ENCODE measurements at regions not wholly inside any gene's neighbourhood (a gene's known extent, or its start where the extent isn't known, plus 50 kb on each side); places are given as distances from the start of the nearest gene placed in this dataset.
A peak's percentile ranks its signal among the peaks of the same experiment; 100 is the strongest.

- Mint-ChIP-seq H3K27ac (no peak overlapping the region), H3K27me3 (no peaks in the 10 kb centered on the region), H3K4me3 (no peak overlapping the region), H3K9me3 (peaks cover 0 to 6% of the 10 kb centered on the region in 2 donors), H3K4me1 (no peaks in the 10 kb centered on the region)
- no peak for ATAC-seq
- no peak for DNase-seq
These were observed 227.8 kb upstream of the P2RY1 start for GRCh38 chr3:152607179-152607578.

GRCh38 chr3:152608696-152609594 lies 226.0 kb upstream of the P2RY1 start:
- no peaks in the 10 kb centered on the region for H3K27me3 Mint-ChIP-seq
- no peak overlapping the region for H3K4me3 Mint-ChIP-seq
- H3K4me1 Mint-ChIP-seq: no peaks in the 10 kb centered on the region
- DNase-seq (no peak), ATAC-seq (no peak)
- H3K9me3 Mint-ChIP-seq: no peaks in the 10 kb centered on the region
- no peak overlapping the region for H3K27ac Mint-ChIP-seq

- DNase-seq: no peak
- no peak overlapping the region for H3K4me3 Mint-ChIP-seq
- H3K27ac Mint-ChIP-seq: no peak overlapping the region
- no peak for ATAC-seq
- H3K27me3 Mint-ChIP-seq: no peaks in the 10 kb centered on the region
- no peaks in the 10 kb centered on the region for H3K9me3 Mint-ChIP-seq
- no peaks in the 10 kb centered on the region for H3K4me1 Mint-ChIP-seq
These were observed 225.0 kb upstream of the P2RY1 start for GRCh38 chr3:152609891-152610290.

GRCh38 chr3:152610622-152611021 lies 224.3 kb upstream of the P2RY1 start:
- no peak overlapping the region for H3K27ac Mint-ChIP-seq
- H3K4me3 Mint-ChIP-seq: no peak overlapping the region
- DNase-seq (no peak), ATAC-seq (no peak)
- H3K9me3 Mint-ChIP-seq: no peaks in the 10 kb centered on the region
- H3K27me3 Mint-ChIP-seq: no peaks in the 10 kb centered on the region
- H3K4me1 Mint-ChIP-seq: no peaks in the 10 kb centered on the region

- ATAC-seq (no peak), DNase-seq (no peak)
- Mint-ChIP-seq H3K4me3 (no peak overlapping the region), H3K27ac (peak overlapping the region in 1 of 2 donors; percentile 19), H3K9me3 (no peaks in the 10 kb centered on the region), H3K27me3 (no peaks in the 10 kb centered on the region), H3K4me1 (no peaks in the 10 kb centered on the region)
These were observed 223.0 kb upstream of the P2RY1 start for GRCh38 chr3:152611905-152612304.

- Mint-ChIP-seq H3K4me3 (no peak overlapping the region), H3K27ac (no peak overlapping the region), H3K4me1 (no peaks in the 10 kb centered on the region), H3K27me3 (no peaks in the 10 kb centered on the region), H3K9me3 (no peaks in the 10 kb centered on the region)
- no peak for ATAC-seq
- DNase-seq: no peak
These were observed 221.1 kb upstream of the P2RY1 start for GRCh38 chr3:152613851-152614250.

- Mint-ChIP-seq H3K9me3 (no peaks in the 10 kb centered on the region), H3K4me3 (no peak overlapping the region)
These were observed 219.2 kb upstream of the P2RY1 start for GRCh38 chr3:152615681-152616080.

GRCh38 chr3:152617609-152618008 lies 217.3 kb upstream of the P2RY1 start:
- Mint-ChIP-seq H3K9me3 (no peaks in the 10 kb centered on the region), H3K27ac (no peak overlapping the region), H3K27me3 (no peaks in the 10 kb centered on the region), H3K4me1 (no peaks in the 10 kb centered on the region), H3K4me3 (no peak overlapping the region)
- no peak for ATAC-seq
- no peak for DNase-seq

More at GRCh38 chr3:152615681-152616080, 219.2 kb upstream of the P2RY1 start:
- ATAC-seq (no peak), DNase-seq (no peak)
- Mint-ChIP-seq H3K4me1 (no peaks in the 10 kb centered on the region), H3K27ac (no peak overlapping the region), H3K27me3 (no peaks in the 10 kb centered on the region)

GRCh38 chr3:152618529-152618928 lies 216.4 kb upstream of the P2RY1 start:
- Mint-ChIP-seq H3K27ac (no peak overlapping the region), H3K4me3 (no peak overlapping the region), H3K27me3 (no peaks in the 10 kb centered on the region), H3K4me1 (no peaks in the 10 kb centered on the region), H3K9me3 (no peaks in the 10 kb centered on the region)
- DNase-seq (no peak), ATAC-seq (no peak)

- DNase-seq: no peak
- no peaks in the 10 kb centered on the region for H3K9me3 Mint-ChIP-seq
- H3K4me3 Mint-ChIP-seq: no peak overlapping the region
- no peaks in the 10 kb centered on the region for H3K27me3 Mint-ChIP-seq
- no peaks in the 10 kb centered on the region for H3K4me1 Mint-ChIP-seq
- H3K27ac Mint-ChIP-seq: no peak overlapping the region
- no peak for ATAC-seq
These were observed 215.2 kb upstream of the P2RY1 start for GRCh38 chr3:152619691-152620090.

- ATAC-seq (no peak), DNase-seq (no peak)
- Mint-ChIP-seq H3K9me3 (no peaks in the 10 kb centered on the region), H3K27ac (no peak overlapping the region), H3K4me1 (no peaks in the 10 kb centered on the region), H3K27me3 (no peaks in the 10 kb centered on the region), H3K4me3 (no peak overlapping the region)
These were observed 214.5 kb upstream of the P2RY1 start for GRCh38 chr3:152620395-152620794.

GRCh38 chr3:152621006-152621868 lies 213.7 kb upstream of the P2RY1 start:
- ATAC-seq (no peak), DNase-seq (no peak)
- no peaks in the 10 kb centered on the region for H3K9me3 Mint-ChIP-seq
- no peak overlapping the region for H3K27ac Mint-ChIP-seq
- no peaks in the 10 kb centered on the region for H3K4me1 Mint-ChIP-seq
- no peaks in the 10 kb centered on the region for H3K27me3 Mint-ChIP-seq
- no peak overlapping the region for H3K4me3 Mint-ChIP-seq

GRCh38 chr3:152621967-152622810 lies 212.7 kb upstream of the P2RY1 start:
- DNase-seq: no peak
- Mint-ChIP-seq H3K27ac (no peak overlapping the region), H3K4me1 (no peaks in the 10 kb centered on the region), H3K27me3 (no peaks in the 10 kb centered on the region), H3K9me3 (no peaks in the 10 kb centered on the region), H3K4me3 (no peak overlapping the region)
- no peak for ATAC-seq

- Mint-ChIP-seq H3K4me3 (no peak overlapping the region), H3K27me3 (no peaks in the 10 kb centered on the region), H3K9me3 (no peaks in the 10 kb centered on the region), H3K27ac (no peak overlapping the region), H3K4me1 (no peaks in the 10 kb centered on the region)
- ATAC-seq (no peak), DNase-seq (no peak)
These were observed 212.1 kb upstream of the P2RY1 start for GRCh38 chr3:152622811-152623167.

- no peaks in the 10 kb centered on the region for H3K4me1 Mint-ChIP-seq
- H3K9me3 Mint-ChIP-seq: no peaks in the 10 kb centered on the region
- H3K4me3 Mint-ChIP-seq: no peak overlapping the region
- ATAC-seq: no peak
- H3K27me3 Mint-ChIP-seq: no peaks in the 10 kb centered on the region
- H3K27ac Mint-ChIP-seq: no peak overlapping the region
- no peak for DNase-seq
These were observed 211.5 kb upstream of the P2RY1 start for GRCh38 chr3:152623286-152623911.
